GM23338 (cell line): ENCODE measurements at regions not wholly inside any gene's neighbourhood (a gene's known extent, or its start where the extent isn't known, plus 50 kb on each side); places are given as distances from the start of the nearest gene placed in this dataset.

Experiments used
- ATAC-seq: fragments of 200-7000 bp; cut with Tn5 transposase; 3 replicates; pipeline ENCODE4 v1.9.1; 2020
- DNase-seq: peaks from one replicate; pipeline ENCODE4 v3.0.0-alpha.2; 2015; ENCODE audit warnings: low spot score
- H2AFZ ChIP-seq: fragments of 200-600 bp; sonication (generic); 2 replicates; pipeline ENCODE4 v1.8.0; 2016; ENCODE audit warnings: antibody characterized with exemption, mild to moderate bottlenecking, moderate library complexity
- H3F3A ChIP-seq: fragments of 200-600 bp; sonication (generic); replicated peaks from 2 replicates; pipeline ENCODE4 v1.8.0; 2017; ENCODE audit warnings: antibody characterized with exemption, mixed run types, low read depth
- H3K27ac ChIP-seq: fragments of 200-600 bp; sonication (generic); 2 replicates; pipeline ENCODE4 v1.6.1; 2016; ENCODE audit warnings: low read depth
- H3K27me3 ChIP-seq: fragments of 200-600 bp; sonication (generic); 2 replicates; pipeline ENCODE4 v1.8.0; 2016; ENCODE audit warnings: mild to moderate bottlenecking, mixed run types, moderate library complexity; ENCODE audit not compliant: insufficient read depth
- H3K36me3 ChIP-seq: fragments of 200-600 bp; sonication (generic); 2 replicates; pipeline ENCODE4 v1.8.0; 2016; ENCODE audit warnings: mild to moderate bottlenecking; ENCODE audit not compliant: insufficient read depth
- H3K4me1 ChIP-seq: fragments of 200-600 bp; sonication (generic); 2 replicates; pipeline ENCODE4 v1.8.0; 2016; ENCODE audit warnings: mild to moderate bottlenecking, moderate library complexity; ENCODE audit not compliant: insufficient read depth
- H3K4me2 ChIP-seq: fragments of 200-600 bp; sonication (generic); 2 replicates; pipeline ENCODE4 v1.7.1; 2017; ENCODE audit warnings: mixed run types
- H3K4me3 ChIP-seq: fragments of 200-600 bp; sonication (generic); 2 replicates; pipeline ENCODE4 v1.6.1; 2016; ENCODE audit warnings: mixed run types
- H3K79me2 ChIP-seq: fragments of 200-600 bp; sonication (generic); replicated peaks from 2 replicates; pipeline ENCODE4 v1.8.0; 2017; ENCODE audit warnings: mild to moderate bottlenecking; ENCODE audit not compliant: insufficient read depth
- H3K9me2 ChIP-seq: fragments of 200-600 bp; sonication (generic); 2 replicates; pipeline ENCODE4 v1.8.0; 2017; ENCODE audit not compliant: insufficient read depth
- H4K20me1 ChIP-seq: fragments of 200-600 bp; sonication (generic); replicated peaks from 2 replicates; pipeline ENCODE4 v1.8.0; 2017; ENCODE audit warnings: mild to moderate bottlenecking; ENCODE audit not compliant: insufficient read depth
- H3K27ac Mint-ChIP-seq: 2 replicates; pipeline ENCODE4 v1.8.0; 2020; ENCODE audit warnings: inconsistent platforms, mild to moderate bottlenecking, moderate library complexity, mixed read lengths
- H3K27me3 Mint-ChIP-seq: 3 replicates; pipeline ENCODE4 v1.8.0; 2022; ENCODE audit warnings: low read depth, mild to moderate bottlenecking, moderate library complexity, mixed read lengths, inconsistent platforms; ENCODE audit not compliant: insufficient read depth, poor library complexity
- H3K36me3 Mint-ChIP-seq: 3 replicates; pipeline ENCODE4 v1.8.0; 2021; ENCODE audit warnings: low read depth, mild to moderate bottlenecking, inconsistent platforms, moderate library complexity, mixed read lengths
- H3K4me1 Mint-ChIP-seq: 3 replicates; pipeline ENCODE4 v1.8.0; 2020; ENCODE audit warnings: mild to moderate bottlenecking, inconsistent platforms, mixed read lengths
- H3K4me3 Mint-ChIP-seq: 3 replicates; pipeline ENCODE4 v1.8.0; 2021; ENCODE audit warnings: moderate library complexity, mild to moderate bottlenecking, inconsistent platforms, mixed read lengths
- H3K9me3 Mint-ChIP-seq: 3 replicates; pipeline ENCODE4 v1.8.0; 2020; ENCODE audit warnings: moderate library complexity, mild to moderate bottlenecking, inconsistent platforms, mixed read lengths
- CREB1 ChIP-seq: fragments of 250-450 bp; sonication (Bioruptor Pico); IDR thresholded peaks from 2 replicates; pipeline ENCODE4 v1.5.0; 2020; ENCODE audit warnings: low read depth, mild to moderate bottlenecking, moderate library complexity
- CTCF ChIP-seq, 2 experiments: fragments of 200-600 bp in 1 of 2; sonication (generic) in 1 of 2; conservative IDR thresholded peaks; 2 replicates each; pipeline versions ENCODE4 v1.5.1 to v1.6.1; 2016 to 2017; ENCODE audit warnings: antibody characterized with exemption in 2 of 2, low read depth in 2 of 2, mild to moderate bottlenecking in 2 of 2, moderate library complexity in 1 of 2
- EZH2 ChIP-seq: fragments of 200-600 bp; sonication (generic); IDR thresholded peaks from one replicate; pipeline ENCODE4 v1.8.0; 2017; ENCODE audit warnings: antibody characterized with exemption, mild to moderate bottlenecking, low read depth; ENCODE audit not compliant: unreplicated experiment
- JUNB ChIP-seq: IDR thresholded peaks from one replicate; pipeline ENCODE4 v1.6.1; 2016; ENCODE audit warnings: antibody characterized with exemption; ENCODE audit not compliant: unreplicated experiment
- NANOG ChIP-seq: IDR thresholded peaks from 2 replicates; pipeline ENCODE4 v1.6.1; 2016; ENCODE audit warnings: antibody characterized with exemption, borderline replicate concordance
- POLR2AphosphoS5 ChIP-seq: IDR thresholded peaks from 2 replicates; pipeline ENCODE4 v1.6.1; 2016; ENCODE audit warnings: antibody characterized with exemption, low read depth
- STAT1 ChIP-seq: IDR thresholded peaks from one replicate; pipeline ENCODE4 v1.6.1; 2016; ENCODE audit warnings: antibody characterized with exemption; ENCODE audit not compliant: unreplicated experiment
- ZNF114 ChIP-seq: fragments of 250-450 bp; sonication (Bioruptor Pico); IDR thresholded peaks from 2 replicates; pipeline ENCODE4 v1.5.0; 2020; ENCODE audit warnings: mild to moderate bottlenecking, moderate library complexity
- ZNF462 ChIP-seq: fragments of 250-450 bp; sonication (Bioruptor Pico); IDR thresholded peaks from 2 replicates; pipeline ENCODE4 v1.5.0; 2020; ENCODE audit warnings: mild to moderate bottlenecking, moderate library complexity
- TF ChIP-seq, protein P1 (sequence below): IDR thresholded peaks from 2 replicates; pipeline ENCODE4 v1.6.1; 2016; ENCODE audit warnings: antibody characterized with exemption

DNA sequence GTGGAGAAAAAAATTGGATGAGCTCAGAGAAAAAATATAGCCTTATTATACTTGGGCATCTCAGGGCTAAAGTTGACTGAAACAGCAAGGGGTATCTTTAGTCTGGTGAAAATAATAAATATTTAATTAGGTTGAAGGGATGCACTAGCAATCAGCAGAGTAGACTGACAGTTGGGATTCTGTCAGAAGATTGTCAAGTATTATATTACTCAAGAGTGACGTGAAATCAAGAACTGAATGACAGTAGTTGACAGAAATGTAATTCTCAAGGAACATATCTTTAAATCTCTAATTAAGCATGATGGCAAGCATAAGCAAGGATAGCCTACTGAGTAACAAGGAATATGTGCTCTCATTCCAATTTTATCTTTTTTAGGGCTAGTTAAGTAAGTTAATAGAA is 1301.1 kb downstream of the DSC3 start (continued):
- TF ChIP-seq ZNF462 (no peak), POLR2AphosphoS5 (no peak), NANOG (no peak), EZH2 (no peak)

DNA sequence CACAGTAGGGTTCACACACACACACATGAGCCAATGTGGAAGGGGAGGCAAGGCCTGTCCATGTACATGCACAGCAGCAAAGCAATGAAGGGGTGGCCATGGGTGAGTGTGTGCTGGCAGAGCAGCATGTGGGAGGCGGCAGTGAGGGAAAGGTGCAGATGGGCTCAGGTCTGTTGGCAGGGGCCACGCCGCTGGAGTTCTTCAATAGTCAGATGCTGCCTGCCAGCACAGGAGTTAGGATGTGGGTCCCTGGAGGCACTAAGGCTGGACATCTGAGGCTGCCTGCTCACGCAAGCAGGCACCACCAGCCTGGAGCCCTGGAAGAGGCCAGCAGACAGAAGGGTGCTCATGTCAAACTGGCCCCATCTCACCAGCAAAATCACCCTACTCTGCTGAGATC is 1304.9 kb downstream of the DSC3 start:
- ATAC-seq (no peak), DNase-seq (no peak)
- Histone ChIP-seq H2AFZ (no peak overlapping the region), H3K79me2 (no peaks in the 10 kb centered on the region), H3K4me2 (no peak overlapping the region), H3K27ac (no peak overlapping the region), H3F3A (no peaks in the 10 kb centered on the region), H3K4me1 (no peaks in the 10 kb centered on the region), H3K9me2 (no peaks in the 10 kb centered on the region), H4K20me1 (no peaks in the 10 kb centered on the region), H3K36me3 (no peaks in the 10 kb centered on the region), H3K27me3 (no peaks in the 10 kb centered on the region), H3K4me3 (no peak overlapping the region)
- H3K4me1 Mint-ChIP-seq, result no peaks in the 10 kb centered on the region
- no peaks in the 10 kb centered on the region for H3K36me3 Mint-ChIP-seq
- peak overlapping the region; percentile 66; the same call in 1 of the 2 replicates for H3K27ac Mint-ChIP-seq
- no peak overlapping the region for H3K4me3 Mint-ChIP-seq
- H3K27me3 Mint-ChIP-seq, result no peaks in the 10 kb centered on the region
- no peaks in the 10 kb centered on the region for H3K9me3 Mint-ChIP-seq
- TF ChIP-seq JUNB, result no peak
- TF ChIP-seq STAT1, result no peak
- TF ChIP-seq CREB1 (CRISPR knock-in tag), result no peak
- no peak for TF ChIP-seq CTCF (conservative IDR thresholded peaks at IDR 0.05; ENCODE audit: low read depth in 2 of 2)
- TF ChIP-seq ZNF114 (CRISPR knock-in tag), result no peak
- TF ChIP-seq, protein P1, sequence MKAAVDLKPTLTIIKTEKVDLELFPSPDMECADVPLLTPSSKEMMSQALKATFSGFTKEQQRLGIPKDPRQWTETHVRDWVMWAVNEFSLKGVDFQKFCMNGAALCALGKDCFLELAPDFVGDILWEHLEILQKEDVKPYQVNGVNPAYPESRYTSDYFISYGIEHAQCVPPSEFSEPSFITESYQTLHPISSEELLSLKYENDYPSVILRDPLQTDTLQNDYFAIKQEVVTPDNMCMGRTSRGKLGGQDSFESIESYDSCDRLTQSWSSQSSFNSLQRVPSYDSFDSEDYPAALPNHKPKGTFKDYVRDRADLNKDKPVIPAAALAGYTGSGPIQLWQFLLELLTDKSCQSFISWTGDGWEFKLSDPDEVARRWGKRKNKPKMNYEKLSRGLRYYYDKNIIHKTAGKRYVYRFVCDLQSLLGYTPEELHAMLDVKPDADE, result no peak
- no peak for TF ChIP-seq NANOG
- TF ChIP-seq EZH2, result no peak
- TF ChIP-seq POLR2AphosphoS5, result no peak
